Mammary epithelial cell (primary cell): ENCODE measurements at regions not wholly inside any gene's neighbourhood (a gene's known extent, or its start where the extent isn't known, plus 50 kb on each side); places are given as distances from the start of the nearest gene placed in this dataset.

Experiments used
- EZH2 ChIP-seq: IDR thresholded peaks from 2 replicates; pipeline ENCODE4 v1.6.1; 2012; ENCODE audit warnings: low read length, inconsistent platforms, borderline replicate concordance
- TF ChIP-seq, protein P1 (sequence below), 2 donors: IDR thresholded peaks in 1 of 2; conservative IDR thresholded peaks in 1 of 2; 2 replicates each; pipeline ENCODE4 v1.5.1; 2011 to 2012; ENCODE audit warnings: inconsistent platforms in 2 of 2, low read length in 2 of 2, mild to moderate bottlenecking in 2 of 2, control low read depth in 1 of 2, low read depth in 1 of 2; ENCODE audit not compliant: insufficient read depth in 1 of 2; ENCODE audit errors: extremely low read depth in 1 of 2

- TF ChIP-seq, protein P1, sequence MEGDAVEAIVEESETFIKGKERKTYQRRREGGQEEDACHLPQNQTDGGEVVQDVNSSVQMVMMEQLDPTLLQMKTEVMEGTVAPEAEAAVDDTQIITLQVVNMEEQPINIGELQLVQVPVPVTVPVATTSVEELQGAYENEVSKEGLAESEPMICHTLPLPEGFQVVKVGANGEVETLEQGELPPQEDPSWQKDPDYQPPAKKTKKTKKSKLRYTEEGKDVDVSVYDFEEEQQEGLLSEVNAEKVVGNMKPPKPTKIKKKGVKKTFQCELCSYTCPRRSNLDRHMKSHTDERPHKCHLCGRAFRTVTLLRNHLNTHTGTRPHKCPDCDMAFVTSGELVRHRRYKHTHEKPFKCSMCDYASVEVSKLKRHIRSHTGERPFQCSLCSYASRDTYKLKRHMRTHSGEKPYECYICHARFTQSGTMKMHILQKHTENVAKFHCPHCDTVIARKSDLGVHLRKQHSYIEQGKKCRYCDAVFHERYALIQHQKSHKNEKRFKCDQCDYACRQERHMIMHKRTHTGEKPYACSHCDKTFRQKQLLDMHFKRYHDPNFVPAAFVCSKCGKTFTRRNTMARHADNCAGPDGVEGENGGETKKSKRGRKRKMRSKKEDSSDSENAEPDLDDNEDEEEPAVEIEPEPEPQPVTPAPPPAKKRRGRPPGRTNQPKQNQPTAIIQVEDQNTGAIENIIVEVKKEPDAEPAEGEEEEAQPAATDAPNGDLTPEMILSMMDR (conservative IDR thresholded peaks at IDR 0.05 in 1 of 2, IDR thresholded peaks at IDR 0.05 in 1 of 2; ENCODE audit: extremely low read depth in 1 of 2, insufficient read depth in 1 of 2, low read depth in 1 of 2, low read length in 2 of 2): no peak
- TF ChIP-seq EZH2: no peak
Observed at GRCh38 chr16:26457882-26458281, 608.8 kb upstream of the C16orf82 start.
